KMS-11 (cell line): ENCODE measurements at regions not wholly inside any gene's neighbourhood (a gene's known extent, or its start where the extent isn't known, plus 50 kb on each side); places are given as distances from the start of the nearest gene placed in this dataset.

Experiments
- H2AFZ ChIP-seq: fragments of 200-600 bp; sonication (generic); 2 replicates; pipeline ENCODE4 v1.6.1; 2016; ENCODE audit warnings: antibody characterized with exemption, mixed run types, low read depth
- H3K27ac ChIP-seq: fragments of 200-600 bp; sonication (generic); 2 replicates; pipeline ENCODE4 v1.6.1; 2016; ENCODE audit warnings: mild to moderate bottlenecking, mixed run types
- H3K27me3 ChIP-seq: fragments of 200-600 bp; sonication (generic); 2 replicates; pipeline ENCODE4 v1.6.1; 2017; ENCODE audit warnings: mild to moderate bottlenecking, low read depth, mixed run types, moderate library complexity; ENCODE audit not compliant: insufficient read depth
- H3K36me3 ChIP-seq: fragments of 200-600 bp; sonication (generic); 2 replicates; pipeline ENCODE4 v1.6.1; 2017; ENCODE audit warnings: mild to moderate bottlenecking, mixed run types; ENCODE audit not compliant: insufficient read depth
- H3K4me1 ChIP-seq: fragments of 200-600 bp; sonication (generic); 2 replicates; pipeline ENCODE4 v1.6.1; 2016; ENCODE audit warnings: mild to moderate bottlenecking, low read depth, mixed run types; ENCODE audit not compliant: poor library complexity, severe bottlenecking
- H3K4me2 ChIP-seq: fragments of 200-600 bp; sonication (generic); 2 replicates; pipeline ENCODE4 v1.7.0; 2016; ENCODE audit warnings: mild to moderate bottlenecking, mixed run types
- H3K4me3 ChIP-seq: fragments of 200-600 bp; sonication (generic); IDR thresholded peaks from 2 replicates; pipeline ENCODE4 v1.6.1; 2017; ENCODE audit warnings: low read depth, low read length, mixed read lengths; ENCODE audit not compliant: insufficient read depth
- H3K79me2 ChIP-seq: fragments of 200-600 bp; sonication (generic); 2 replicates; pipeline ENCODE4 v1.6.1; 2016; ENCODE audit warnings: low read depth, mixed run types; ENCODE audit not compliant: insufficient read depth
- H3K9ac ChIP-seq: fragments of 200-600 bp; sonication (generic); 2 replicates; pipeline ENCODE4 v1.6.1; 2016; ENCODE audit warnings: mild to moderate bottlenecking, mixed run types
- H4K20me1 ChIP-seq: fragments of 200-600 bp; sonication (generic); 2 replicates; pipeline ENCODE4 v1.6.1; 2016; ENCODE audit warnings: mild to moderate bottlenecking, mixed run types; ENCODE audit not compliant: insufficient read depth
- TF ChIP-seq, protein P1 (sequence below): fragments of 200-600 bp; sonication (generic); conservative IDR thresholded peaks from 2 replicates; pipeline ENCODE4 v1.6.1; 2017; ENCODE audit warnings: low read depth, mild to moderate bottlenecking, antibody characterized with exemption, low read length, moderate library complexity, mixed read lengths

DNA sequence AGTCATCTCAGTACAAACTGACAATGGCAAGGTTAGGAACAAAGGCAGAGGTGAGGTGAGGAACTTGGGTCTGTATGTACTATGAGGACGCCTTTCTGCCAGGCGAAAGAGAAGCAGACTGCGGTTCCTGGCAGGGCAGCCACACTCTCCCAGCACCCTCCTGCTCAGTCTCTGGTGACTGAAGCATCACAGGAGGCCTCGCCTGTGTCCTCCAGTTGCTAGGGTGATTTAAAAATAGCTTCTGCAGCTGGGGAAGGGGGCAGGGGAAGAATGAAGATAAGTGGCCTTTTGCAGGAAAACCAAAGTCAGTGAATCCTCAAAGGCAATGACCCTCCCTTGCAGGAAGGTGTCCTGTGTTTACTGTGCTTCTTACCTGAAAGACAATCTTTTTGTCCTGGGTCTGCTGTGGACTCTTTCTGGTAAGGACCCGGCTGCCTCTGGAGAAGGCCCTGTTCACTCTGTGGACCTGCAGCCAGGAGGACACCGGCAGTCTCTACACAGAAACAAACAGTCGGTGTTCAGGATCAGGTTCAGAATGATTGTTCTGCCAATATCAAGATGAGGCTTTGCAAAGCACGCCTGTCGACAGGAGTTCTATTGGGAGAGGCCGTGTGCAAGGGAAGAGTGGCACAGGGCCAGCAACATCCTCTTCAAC, 65.7 kb upstream of the DGKG start:
- H3K79me2 ChIP-seq: no peaks in the 10 kb centered on the region
- H3K27ac ChIP-seq: peak overlapping the region; percentile 51
- H3K4me1 ChIP-seq: peaks cover 21% of the 10 kb centered on the region
- H3K4me2 ChIP-seq: peak overlapping the region; percentile 46
- no peak overlapping the region for H3K4me3 ChIP-seq
- no peaks in the 10 kb centered on the region for H3K36me3 ChIP-seq
- no peaks in the 10 kb centered on the region for H3K27me3 ChIP-seq
- H4K20me1 ChIP-seq: no peaks in the 10 kb centered on the region
- peak overlapping the region; percentile 14; the same call in 1 of the 2 replicates for H3K9ac ChIP-seq
- TF ChIP-seq, protein P1, sequence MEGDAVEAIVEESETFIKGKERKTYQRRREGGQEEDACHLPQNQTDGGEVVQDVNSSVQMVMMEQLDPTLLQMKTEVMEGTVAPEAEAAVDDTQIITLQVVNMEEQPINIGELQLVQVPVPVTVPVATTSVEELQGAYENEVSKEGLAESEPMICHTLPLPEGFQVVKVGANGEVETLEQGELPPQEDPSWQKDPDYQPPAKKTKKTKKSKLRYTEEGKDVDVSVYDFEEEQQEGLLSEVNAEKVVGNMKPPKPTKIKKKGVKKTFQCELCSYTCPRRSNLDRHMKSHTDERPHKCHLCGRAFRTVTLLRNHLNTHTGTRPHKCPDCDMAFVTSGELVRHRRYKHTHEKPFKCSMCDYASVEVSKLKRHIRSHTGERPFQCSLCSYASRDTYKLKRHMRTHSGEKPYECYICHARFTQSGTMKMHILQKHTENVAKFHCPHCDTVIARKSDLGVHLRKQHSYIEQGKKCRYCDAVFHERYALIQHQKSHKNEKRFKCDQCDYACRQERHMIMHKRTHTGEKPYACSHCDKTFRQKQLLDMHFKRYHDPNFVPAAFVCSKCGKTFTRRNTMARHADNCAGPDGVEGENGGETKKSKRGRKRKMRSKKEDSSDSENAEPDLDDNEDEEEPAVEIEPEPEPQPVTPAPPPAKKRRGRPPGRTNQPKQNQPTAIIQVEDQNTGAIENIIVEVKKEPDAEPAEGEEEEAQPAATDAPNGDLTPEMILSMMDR: no peak
- peak overlapping the region; percentile 56 for H2AFZ ChIP-seq

DNA sequence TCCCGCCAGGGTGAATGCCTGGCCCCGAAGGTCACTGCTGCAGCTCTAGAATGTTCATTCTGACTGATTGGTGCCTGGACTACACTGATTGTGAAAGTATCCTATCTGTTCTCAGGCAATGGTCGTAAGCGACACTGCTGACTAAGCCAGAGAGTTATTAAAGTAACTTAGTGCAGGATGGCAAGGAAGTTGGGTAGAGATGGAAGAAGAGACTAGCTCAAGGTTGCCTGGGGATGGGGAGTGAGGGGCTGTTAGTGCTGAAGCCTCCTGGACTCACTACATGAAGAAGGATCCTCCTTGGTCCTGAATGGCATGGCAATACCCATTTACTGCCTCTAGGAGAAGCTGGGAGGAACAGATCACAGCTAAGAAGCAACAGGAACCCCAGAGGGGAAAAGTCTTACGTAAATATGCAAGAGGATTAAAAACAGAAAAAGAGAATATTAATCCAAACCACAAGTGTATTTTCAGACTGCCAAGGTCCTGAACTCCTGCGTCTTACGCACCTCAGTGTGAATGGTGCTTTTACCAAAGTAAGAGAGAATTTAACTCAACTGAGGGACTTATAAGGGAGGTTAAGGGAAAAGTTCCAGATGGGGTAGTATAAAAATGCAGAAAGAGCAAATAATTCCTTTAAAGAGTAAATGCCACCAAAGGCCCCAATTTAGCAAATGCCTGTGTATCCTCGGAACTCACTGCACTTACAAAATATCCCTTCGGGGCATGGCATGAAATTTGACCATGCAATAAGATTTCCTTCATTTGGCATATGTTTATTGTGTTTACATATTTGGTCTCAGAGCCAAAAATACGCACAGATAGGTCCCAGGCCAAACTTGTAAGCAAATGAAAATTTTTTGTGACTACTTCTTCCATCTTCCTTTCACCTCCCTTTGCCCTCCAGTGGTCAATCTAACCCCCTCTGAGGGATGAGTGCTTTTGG, 64.0 kb upstream of the DGKG start:
- Histone ChIP-seq H3K9ac (no peak overlapping the region), H3K36me3 (no peaks in the 10 kb centered on the region), H3K79me2 (no peaks in the 10 kb centered on the region), H3K4me1 (peaks cover 21% of the 10 kb centered on the region), H4K20me1 (no peaks in the 10 kb centered on the region), H3K4me2 (no peak overlapping the region), H3K4me3 (no peak overlapping the region), H3K27ac (no peak overlapping the region), H3K27me3 (no peaks in the 10 kb centered on the region), H2AFZ (no peak overlapping the region)
- TF ChIP-seq, protein P1: peak; percentile 49

DNA sequence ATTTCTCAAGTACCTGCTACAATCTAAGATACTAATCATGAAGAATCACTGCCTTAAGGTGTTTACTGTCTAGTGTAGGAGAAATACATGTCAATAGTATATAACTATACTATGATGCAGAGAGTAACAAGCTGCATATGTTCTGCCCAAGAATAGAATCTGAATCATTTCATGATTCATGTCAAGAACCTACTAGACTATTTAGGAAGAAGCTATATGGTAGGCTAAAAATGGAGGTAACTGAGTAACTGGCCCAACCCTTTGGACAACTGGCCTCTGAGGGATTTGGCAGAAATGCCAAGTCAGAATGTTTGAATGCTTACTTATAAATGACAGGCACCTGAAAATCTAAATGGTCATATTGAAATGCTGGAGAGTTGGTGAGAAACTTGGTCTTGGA, 59.9 kb upstream of the DGKG start:
- H3K79me2 ChIP-seq: no peaks in the 10 kb centered on the region
- H2AFZ ChIP-seq: no peak overlapping the region
- H3K4me3 ChIP-seq: no peak overlapping the region
- no peak overlapping the region for H3K9ac ChIP-seq
- no peaks in the 10 kb centered on the region for H3K27me3 ChIP-seq
- H3K36me3 ChIP-seq: no peaks in the 10 kb centered on the region
- H3K27ac ChIP-seq: no peak overlapping the region
- H3K4me2 ChIP-seq: no peak overlapping the region
- TF ChIP-seq, protein P1: no peak
- no peaks in the 10 kb centered on the region for H4K20me1 ChIP-seq
- peaks cover 5% of the 10 kb centered on the region for H3K4me1 ChIP-seq

DNA sequence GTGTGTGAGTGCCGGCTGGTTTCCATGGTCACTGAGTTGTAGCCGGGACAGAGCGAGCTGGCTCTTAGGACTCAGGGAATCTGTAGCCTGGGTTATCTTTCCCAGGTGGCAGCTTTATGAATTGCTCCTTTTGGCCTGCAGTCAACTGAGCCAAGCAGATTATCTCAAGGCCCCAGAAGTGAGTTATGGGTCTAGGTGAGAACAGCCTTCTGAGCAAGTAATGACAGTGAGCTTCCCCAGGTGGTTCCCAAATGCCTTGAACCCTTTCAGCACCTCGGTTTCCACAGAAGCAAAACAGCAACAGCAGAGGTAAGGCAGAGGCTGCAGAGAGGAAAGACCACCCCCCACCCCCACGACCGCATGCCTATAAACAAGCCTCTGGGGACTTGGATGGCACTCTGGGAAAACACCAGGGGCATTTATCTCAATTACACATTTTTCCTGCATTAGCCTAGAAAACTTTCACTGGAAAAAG, 56.7 kb upstream of the DGKG start:
- TF ChIP-seq, protein P1: no peak
- Histone ChIP-seq H3K4me1 (peaks cover 11% of the 10 kb centered on the region), H3K79me2 (no peaks in the 10 kb centered on the region), H2AFZ (no peak overlapping the region), H3K4me3 (no peak overlapping the region), H3K4me2 (no peak overlapping the region), H3K9ac (no peak overlapping the region), H3K27ac (no peak overlapping the region), H3K36me3 (no peaks in the 10 kb centered on the region), H4K20me1 (no peaks in the 10 kb centered on the region), H3K27me3 (no peaks in the 10 kb centered on the region)
